ENCODE measurements at regions not wholly inside any gene's neighbourhood (a gene's known extent, or its start where the extent isn't known, plus 50 kb on each side); places are given as distances from the start of the nearest gene placed in this dataset.

GRCh38 chr4:62683799-62684566, 1483.9 kb downstream of the ADGRL3 start:
- TF ChIP-seq, protein P1, sequence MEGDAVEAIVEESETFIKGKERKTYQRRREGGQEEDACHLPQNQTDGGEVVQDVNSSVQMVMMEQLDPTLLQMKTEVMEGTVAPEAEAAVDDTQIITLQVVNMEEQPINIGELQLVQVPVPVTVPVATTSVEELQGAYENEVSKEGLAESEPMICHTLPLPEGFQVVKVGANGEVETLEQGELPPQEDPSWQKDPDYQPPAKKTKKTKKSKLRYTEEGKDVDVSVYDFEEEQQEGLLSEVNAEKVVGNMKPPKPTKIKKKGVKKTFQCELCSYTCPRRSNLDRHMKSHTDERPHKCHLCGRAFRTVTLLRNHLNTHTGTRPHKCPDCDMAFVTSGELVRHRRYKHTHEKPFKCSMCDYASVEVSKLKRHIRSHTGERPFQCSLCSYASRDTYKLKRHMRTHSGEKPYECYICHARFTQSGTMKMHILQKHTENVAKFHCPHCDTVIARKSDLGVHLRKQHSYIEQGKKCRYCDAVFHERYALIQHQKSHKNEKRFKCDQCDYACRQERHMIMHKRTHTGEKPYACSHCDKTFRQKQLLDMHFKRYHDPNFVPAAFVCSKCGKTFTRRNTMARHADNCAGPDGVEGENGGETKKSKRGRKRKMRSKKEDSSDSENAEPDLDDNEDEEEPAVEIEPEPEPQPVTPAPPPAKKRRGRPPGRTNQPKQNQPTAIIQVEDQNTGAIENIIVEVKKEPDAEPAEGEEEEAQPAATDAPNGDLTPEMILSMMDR (IDR thresholded peaks at IDR 0.05): no peak
- no peak for TF ChIP-seq POLR2AphosphoS5 (IDR thresholded peaks at IDR 0.05; ENCODE audit: low read depth, low read length)
- no peak for TF ChIP-seq SIN3A (IDR thresholded peaks at IDR 0.05; ENCODE audit: borderline replicate concordance, insufficient read depth, low read depth, low read length)

All from Panc1 (cell line).